NCI-H345 treated with DMSO at 0.1 percent for 48 hours (cell line): ENCODE measurements at regions not wholly inside any gene's neighbourhood (a gene's known extent, or its start where the extent isn't known, plus 50 kb on each side); places are given as distances from the start of the nearest gene placed in this dataset.

Source experiments
- DNase-seq: peaks from one replicate; lab custom pipeline; 2025; ENCODE audit not compliant: unreplicated experiment; lab: John Stamatoyannopoulos, UW

DNA sequence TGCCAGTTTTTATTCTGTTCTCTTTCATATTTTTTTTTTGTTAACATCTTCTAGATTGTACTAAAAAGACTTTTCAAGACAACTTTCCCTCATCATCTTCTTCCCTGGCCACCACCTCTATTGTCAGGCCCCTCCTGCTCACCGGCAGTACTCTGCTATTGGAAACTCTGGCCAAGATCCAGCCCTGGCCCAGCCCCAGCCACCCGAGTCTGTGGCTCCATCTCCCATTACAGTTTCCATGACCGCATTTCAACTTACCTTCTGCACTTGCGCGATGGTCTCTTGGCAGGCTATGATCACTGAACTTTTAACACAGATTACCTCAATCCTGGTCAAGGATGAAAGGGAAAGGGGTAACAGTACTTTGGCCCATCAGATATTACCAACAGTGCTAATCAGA, 137.7 kb upstream of the POM121L12 start:
- no peak for DNase-seq

DNA sequence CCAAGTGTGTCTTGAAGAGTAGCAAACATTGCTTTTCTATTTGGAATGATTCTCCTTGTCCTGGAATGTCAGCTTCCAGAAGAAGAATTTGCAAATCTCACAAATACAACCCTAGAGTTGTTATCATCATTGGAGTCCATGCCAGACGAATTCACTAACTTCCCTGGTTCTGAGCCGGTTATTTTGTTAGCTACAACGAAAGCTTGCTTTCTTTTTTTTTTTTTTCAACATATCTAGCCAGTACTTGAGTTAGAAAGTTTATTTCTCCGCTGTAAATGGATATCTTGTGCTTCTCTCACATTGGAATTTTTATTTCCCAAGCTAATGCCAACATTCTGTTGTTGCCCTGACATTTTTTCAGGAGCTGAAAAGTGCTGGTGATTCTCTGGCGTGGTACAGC, 138.1 kb upstream of the POM121L12 start:
- no peak for DNase-seq

GRCh38 chr7:52877240-52877639, 158.2 kb upstream of the POM121L12 start:
- no peak for DNase-seq

DNA sequence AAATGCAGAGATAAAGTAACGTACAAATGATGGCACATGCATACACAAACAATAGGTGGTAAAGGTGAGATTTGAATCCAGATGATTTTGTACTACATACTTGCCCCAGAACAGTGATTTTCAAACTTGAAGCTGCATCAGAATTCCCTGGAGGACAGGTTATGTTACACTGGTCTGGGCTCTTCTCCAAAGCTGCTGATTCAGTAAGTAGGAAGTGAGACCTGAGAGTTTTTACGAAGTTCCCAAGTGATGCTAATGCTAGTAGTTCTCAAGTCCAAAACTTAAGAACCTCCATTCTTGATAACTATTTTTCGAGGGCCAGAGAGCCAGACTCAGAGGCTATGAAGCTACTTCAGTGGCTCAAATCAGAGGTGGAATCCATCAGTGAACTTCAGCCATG, 159.0 kb upstream of the POM121L12 start:
- no peak for DNase-seq

DNA sequence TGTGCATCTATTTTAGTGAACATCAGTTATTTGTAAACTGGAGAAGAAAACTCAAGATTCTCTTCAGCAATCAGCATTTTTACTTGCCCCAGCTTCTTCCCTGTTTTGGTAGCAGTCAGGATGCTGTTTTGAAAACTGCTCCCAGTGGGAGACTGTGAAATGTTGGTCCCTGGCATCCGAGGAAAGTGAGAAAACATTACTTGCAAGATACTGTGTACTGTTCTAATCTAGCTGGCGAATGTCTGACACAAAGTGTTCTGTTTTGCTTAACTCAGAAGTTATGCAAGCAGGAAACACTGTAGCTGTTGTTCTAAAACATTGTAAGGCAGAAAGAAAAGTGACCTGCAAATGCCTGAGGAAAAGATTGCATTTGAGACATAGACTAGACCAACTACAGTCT, 171.8 kb upstream of the POM121L12 start:
- no peak for DNase-seq

- DNase-seq: no peak
Observed at GRCh38 chr7:52862321-52862720, 173.1 kb upstream of the POM121L12 start.

DNA sequence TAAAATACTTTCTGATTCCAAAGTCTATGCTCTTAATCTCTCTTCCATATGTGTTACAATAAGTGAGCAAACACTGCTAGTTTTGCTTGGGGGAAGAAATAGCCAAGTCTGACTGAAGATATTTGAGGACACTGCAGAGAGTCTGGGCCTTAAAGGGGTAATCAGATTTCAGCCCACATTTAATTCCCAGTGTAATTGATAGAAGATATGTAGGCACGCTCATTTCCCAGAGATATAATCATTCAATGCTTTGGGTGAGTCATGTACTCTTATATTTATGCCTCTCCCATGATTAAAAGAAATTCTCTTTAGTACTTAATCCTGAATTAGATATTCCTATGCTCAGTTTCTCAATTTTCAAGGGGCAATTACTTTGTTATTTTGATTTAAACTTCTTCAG, 178.1 kb upstream of the POM121L12 start:
- no peak for DNase-seq

GRCh38 chr7:52854681-52855080, 180.8 kb upstream of the POM121L12 start:
- DNase-seq: no peak

DNA sequence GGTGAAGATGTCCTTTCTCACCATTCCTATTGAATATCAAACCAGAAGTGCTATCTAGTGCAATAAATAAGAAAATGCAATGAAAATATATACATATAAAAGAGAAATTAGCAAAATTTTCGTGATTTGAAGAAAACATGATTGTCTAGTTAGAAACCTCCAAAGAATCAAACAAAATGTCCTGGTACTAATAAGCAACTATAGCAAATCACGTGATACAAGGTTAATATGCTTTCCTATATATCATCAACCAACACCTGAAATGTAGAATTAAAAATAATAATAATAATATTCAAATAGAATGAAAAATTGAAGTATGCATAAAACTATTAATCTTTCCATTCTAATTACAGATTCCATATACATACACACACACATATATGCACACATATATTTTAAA, 183.9 kb upstream of the POM121L12 start:
- DNase-seq: no peak

GRCh38 chr7:52843436-52843835, 192.0 kb upstream of the POM121L12 start:
- no peak for DNase-seq

- DNase-seq: no peak
Observed at GRCh38 chr7:52842202-52842900, 193.1 kb upstream of the POM121L12 start.

GRCh38 chr7:52838981-52839411, 196.4 kb upstream of the POM121L12 start:
- no peak for DNase-seq

- DNase-seq: peak; percentile 38
Observed at GRCh38 chr7:52831321-52831720, 204.1 kb upstream of the POM121L12 start.

DNA sequence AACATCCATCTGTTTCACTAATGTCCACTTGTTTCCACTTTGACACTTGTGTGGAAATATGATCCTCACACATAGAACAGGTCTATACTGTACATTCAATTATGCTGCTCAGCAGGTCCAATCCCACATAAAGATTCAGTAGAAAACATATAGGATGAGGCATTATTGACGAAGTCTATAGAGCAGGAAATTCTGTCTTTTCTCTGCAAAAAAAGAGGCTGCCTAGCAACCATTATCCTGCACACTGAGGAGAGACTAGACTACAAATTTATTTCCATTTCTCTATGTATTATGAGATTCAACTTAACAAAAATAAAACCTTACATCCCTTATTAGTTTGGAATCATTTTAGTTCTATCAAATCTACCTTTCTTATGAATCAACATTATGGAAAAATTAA, 204.6 kb upstream of the POM121L12 start:
- peak; percentile 5 for DNase-seq

- peak; percentile 17 for DNase-seq
Observed at GRCh38 chr7:52826515-52827265, 208.7 kb upstream of the POM121L12 start.

DNA sequence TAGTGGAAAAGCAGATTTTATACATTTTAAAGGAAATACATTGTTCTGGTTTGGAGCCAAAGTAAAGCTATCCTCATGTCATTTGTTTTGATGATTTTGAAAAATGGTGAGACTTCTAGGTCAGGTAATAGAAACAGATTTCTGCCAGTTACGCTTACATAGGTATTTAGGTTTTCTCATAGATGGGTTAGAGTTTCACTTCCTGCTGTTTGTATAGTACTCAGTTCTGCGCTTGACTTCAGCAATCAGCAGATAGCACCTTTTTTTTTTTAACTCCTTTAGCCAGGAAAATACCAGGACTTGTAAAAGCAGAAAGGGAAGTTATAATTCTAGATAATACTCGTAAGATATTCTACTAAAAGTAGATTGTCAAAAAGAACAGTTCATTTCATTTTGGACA, 209.8 kb upstream of the POM121L12 start:
- no peak for DNase-seq

DNA sequence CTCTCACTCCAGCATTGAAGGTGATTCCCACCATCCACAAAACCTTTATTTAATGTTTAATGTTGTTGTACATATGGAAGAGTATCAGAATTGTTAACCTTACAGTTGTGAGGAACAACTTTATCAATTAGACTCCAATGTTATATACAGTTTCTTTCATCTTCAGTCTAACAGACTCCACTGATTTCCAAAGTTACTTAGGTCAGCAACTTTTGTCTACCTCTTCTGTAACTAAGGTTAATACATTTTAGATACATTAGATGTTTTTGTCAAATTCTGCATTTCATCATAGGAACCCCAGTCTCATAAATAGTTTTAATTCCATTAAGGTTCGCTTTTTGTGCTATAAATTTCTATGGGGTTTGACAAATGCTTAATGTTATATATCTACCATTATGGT, 223.9 kb upstream of the POM121L12 start:
- DNase-seq: no peak

- no peak for DNase-seq
Observed at GRCh38 chr7:52799817-52800216, 235.6 kb upstream of the POM121L12 start.

- DNase-seq: no peak
Observed at GRCh38 chr7:52797801-52798200, 237.6 kb upstream of the POM121L12 start.

- DNase-seq: no peak
Observed at GRCh38 chr7:52794621-52795020, 240.8 kb upstream of the POM121L12 start.

GRCh38 chr7:52791176-52791700, 244.2 kb upstream of the POM121L12 start:
- DNase-seq: no peak

- DNase-seq: no peak
Observed at GRCh38 chr7:52786174-52786573, 249.3 kb upstream of the POM121L12 start.
